ENCODE measurements at regions not wholly inside any gene's neighbourhood (a gene's known extent, or its start where the extent isn't known, plus 50 kb on each side); places are given as distances from the start of the nearest gene placed in this dataset.
"Not testable (repeated sequence)": the region's sequence is repeated elsewhere in the genome, so short reads cannot be mapped to it uniquely, and the experiment has no call there.

DNA sequence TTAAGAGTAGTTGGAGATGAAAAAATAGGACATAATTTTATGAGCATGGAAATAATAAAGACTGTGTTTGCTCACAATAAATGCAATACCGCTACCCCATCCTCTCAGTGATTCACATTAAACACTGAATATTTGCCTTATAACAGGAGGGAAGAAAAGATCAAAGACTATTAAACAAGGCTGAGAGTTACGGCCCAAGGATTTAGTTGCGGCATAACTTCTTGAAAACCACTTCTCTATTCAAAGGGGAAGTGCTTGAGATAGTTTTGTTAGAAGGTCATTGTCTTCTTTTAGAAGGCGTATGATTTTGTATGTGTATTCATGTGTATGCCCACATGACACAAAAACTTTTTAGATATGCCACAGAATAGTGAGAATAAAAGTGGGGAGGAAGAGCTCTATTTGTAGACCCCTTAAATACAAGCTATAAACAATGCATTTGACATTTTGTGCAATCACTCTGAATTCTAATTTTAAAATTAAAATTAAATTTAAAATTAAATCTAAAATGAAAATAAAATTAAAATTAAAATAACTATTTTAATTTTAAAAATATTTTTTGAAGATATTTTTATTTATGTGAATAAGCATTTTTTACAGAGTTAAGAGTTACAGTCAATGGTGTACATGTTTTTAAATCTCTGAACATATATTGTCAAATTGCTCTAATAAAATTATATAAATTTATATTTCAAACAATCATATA is 986.6 kb upstream of the ADAMTS5 start:
- 93 to 94% (median 94%) methylated on average over 4 of the region's 4 CpGs for WGBS, 3 donors
- intact Hi-C loops (cut with DNase I): no loop called here
- H3K4me3 ChIP-seq: no peak overlapping the region

GRCh38 chr21:27949093-27949492 is 982.2 kb upstream of the ADAMTS5 start:
- H3K36me3 ChIP-seq; H3K27me3 ChIP-seq; intact Hi-C loops (cut with DNase I); H3K27ac ChIP-seq; H3K9me3 ChIP-seq; H3K4me3 ChIP-seq; H3K4me1 ChIP-seq (ENCODE audit: insufficient read depth); DNase-seq: not testable (repeated sequence)
- WGBS, 3 donors: 84 to 92% (median 89%) methylated on average over 5 of the region's 5 CpGs

More for the DNA sequence above, 986.6 kb upstream of the ADAMTS5 start:
- H3K27ac ChIP-seq: no peak overlapping the region
- no peaks in the 10 kb centered on the region for H3K36me3 ChIP-seq
- H3K27me3 ChIP-seq: no peaks in the 10 kb centered on the region
- H3K9me3 ChIP-seq: no peaks in the 10 kb centered on the region
- no peak for DNase-seq
- TF ChIP-seq EP300 (IDR thresholded peaks at IDR 0.05) (no peak), CTCF (IDR thresholded peaks at IDR 0.05) (no peak), POLR2A (IDR thresholded peaks at IDR 0.05) (no peak)
- no peaks in the 10 kb centered on the region for H3K4me1 ChIP-seq (ENCODE audit: insufficient read depth)

GRCh38 chr21:27930108-27930767 is 963.4 kb upstream of the ADAMTS5 start:
- H3K4me3 ChIP-seq; H3K27me3 ChIP-seq; H3K36me3 ChIP-seq; H3K9me3 ChIP-seq; H3K27ac ChIP-seq; DNase-seq; intact Hi-C loops (cut with DNase I); H3K4me1 ChIP-seq (ENCODE audit: insufficient read depth): not testable (repeated sequence)
- 75 to 100% (median 86%) methylated on average over 1 of the region's 1 CpG for WGBS, 3 donors

DNA sequence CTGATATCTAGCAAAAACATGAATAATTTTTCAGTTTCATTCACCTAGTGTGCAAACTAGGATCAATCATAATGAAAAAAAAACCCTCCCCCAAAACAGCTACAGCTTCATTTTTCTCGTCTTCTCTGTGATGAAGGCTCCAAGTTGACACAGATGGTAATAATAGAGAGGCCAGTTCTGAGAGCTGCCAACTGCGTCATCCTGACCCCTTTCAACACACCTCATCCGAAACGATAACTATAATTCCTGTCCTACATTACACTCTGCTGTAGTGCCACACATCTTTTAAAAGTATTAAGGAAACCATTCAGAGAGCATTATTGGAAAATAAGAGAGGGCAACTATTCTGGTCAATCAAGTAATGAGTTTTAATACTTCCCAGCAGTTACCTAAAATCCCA is 962.3 kb upstream of the ADAMTS5 start:
- intact Hi-C loops (cut with DNase I); H3K4me1 ChIP-seq (ENCODE audit: insufficient read depth); H3K9me3 ChIP-seq; H3K27ac ChIP-seq; H3K4me3 ChIP-seq; DNase-seq; H3K27me3 ChIP-seq; H3K36me3 ChIP-seq: not testable (repeated sequence)
- WGBS, 3 donors: 52 to 76% (median 76%) methylated on average over 4 of the region's 4 CpGs

DNA sequence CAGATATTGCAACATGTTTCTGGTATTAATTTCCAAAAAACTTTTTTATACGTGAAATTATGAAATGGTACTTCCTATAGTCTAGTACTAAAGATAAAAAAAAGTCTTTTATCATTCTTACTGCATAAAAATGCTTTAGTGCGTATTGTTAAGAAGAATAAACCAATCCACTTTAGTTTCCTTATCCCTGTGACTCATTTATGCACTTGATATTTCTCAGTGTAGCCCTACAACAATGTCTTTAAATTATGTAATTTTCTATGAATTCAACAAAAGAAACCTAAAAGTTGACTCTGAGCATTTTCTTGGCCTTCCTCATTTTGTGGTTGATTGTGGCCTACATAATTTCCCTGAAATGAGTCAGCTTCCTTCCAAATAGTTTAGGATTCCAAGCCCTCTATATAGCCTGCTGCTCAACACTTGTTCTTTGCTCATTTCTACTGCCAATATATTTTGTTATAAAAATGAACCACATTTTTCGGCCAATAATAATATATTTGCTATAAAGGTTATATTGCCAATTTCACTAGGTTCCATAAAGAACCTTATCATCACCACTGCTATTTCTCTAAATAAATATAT is 961.7 kb upstream of the ADAMTS5 start:
- 68 to 83% (median 71%) methylated on average over 3 of the region's 3 CpGs for WGBS, 3 donors
- not testable (repeated sequence) for H3K36me3 ChIP-seq

GRCh38 chr21:27921421-27921820 is 954.5 kb upstream of the ADAMTS5 start:
- not testable (repeated sequence) for H3K27ac ChIP-seq; DNase-seq; H3K36me3 ChIP-seq; H3K27me3 ChIP-seq; H3K9me3 ChIP-seq; H3K4me1 ChIP-seq (ENCODE audit: insufficient read depth); H3K4me3 ChIP-seq
- WGBS, 3 donors: 45 to 85% (median 52%) methylated on average over 1 of the region's 1 CpG
- intact Hi-C loops (cut with DNase I): loop anchor here in 1 of 4 donors (5.0 kb wide), 1 partner anchor 456 kb away; no protein-coding TSS in a partner anchor

More for the DNA sequence above, 961.7 kb upstream of the ADAMTS5 start:
- H3K4me1 ChIP-seq (ENCODE audit: insufficient read depth); intact Hi-C loops (cut with DNase I); H3K27me3 ChIP-seq; DNase-seq; H3K9me3 ChIP-seq; H3K27ac ChIP-seq; H3K4me3 ChIP-seq: not testable (repeated sequence)

GRCh38 chr21:27917966-27918365 is 951.1 kb upstream of the ADAMTS5 start:
- not testable (repeated sequence) for H3K4me1 ChIP-seq (ENCODE audit: insufficient read depth); H3K4me3 ChIP-seq; DNase-seq

GRCh38 chr21:27916326-27916725 is 949.4 kb upstream of the ADAMTS5 start:
- H3K27ac ChIP-seq; H3K4me1 ChIP-seq (ENCODE audit: insufficient read depth); H3K4me3 ChIP-seq; H3K36me3 ChIP-seq; H3K9me3 ChIP-seq; DNase-seq; H3K27me3 ChIP-seq; intact Hi-C loops (cut with DNase I): not testable (repeated sequence)
- 89 to 96% (median 92%) methylated on average over 2 of the region's 2 CpGs for WGBS, 3 donors

More at GRCh38 chr21:27917966-27918365, 951.1 kb upstream of the ADAMTS5 start:
- intact Hi-C loops (cut with DNase I); H3K36me3 ChIP-seq; H3K27ac ChIP-seq; H3K9me3 ChIP-seq; H3K27me3 ChIP-seq: not testable (repeated sequence)

- H3K9me3 ChIP-seq; H3K4me1 ChIP-seq (ENCODE audit: insufficient read depth); H3K36me3 ChIP-seq; intact Hi-C loops (cut with DNase I); DNase-seq; H3K27ac ChIP-seq; H3K27me3 ChIP-seq; H3K4me3 ChIP-seq: not testable (repeated sequence)
- 89 to 92% (median 90%) methylated on average over 2 of the region's 2 CpGs for WGBS, 3 donors
Observed at GRCh38 chr21:27912133-27912532, 945.2 kb upstream of the ADAMTS5 start.

- H3K9me3 ChIP-seq; H3K27me3 ChIP-seq; H3K27ac ChIP-seq; DNase-seq; H3K4me3 ChIP-seq; H3K4me1 ChIP-seq (ENCODE audit: insufficient read depth); intact Hi-C loops (cut with DNase I); H3K36me3 ChIP-seq: not testable (repeated sequence)
Observed at GRCh38 chr21:27909487-27909886, 942.6 kb upstream of the ADAMTS5 start.

DNA sequence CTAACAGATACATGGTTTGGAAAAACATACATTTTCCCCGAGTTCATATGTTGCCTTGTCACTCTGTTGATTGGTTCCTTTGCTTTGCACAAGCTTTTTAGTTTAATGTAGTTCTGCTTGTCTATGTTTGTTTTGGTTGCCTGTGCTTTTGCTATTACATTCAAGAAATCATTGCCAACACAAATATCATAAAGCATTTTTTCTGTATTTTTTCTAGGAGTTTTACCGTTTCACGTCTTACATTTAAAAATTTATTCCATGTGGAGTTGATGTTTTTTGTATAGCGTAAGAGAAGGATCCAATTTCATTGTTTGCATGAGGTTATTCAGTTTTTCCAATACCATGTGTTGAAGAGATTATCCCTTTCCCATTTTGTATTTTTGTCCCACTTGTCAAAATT is 941.9 kb upstream of the ADAMTS5 start:
- DNase-seq; H3K36me3 ChIP-seq; H3K4me3 ChIP-seq; H3K27ac ChIP-seq; intact Hi-C loops (cut with DNase I); H3K4me1 ChIP-seq (ENCODE audit: insufficient read depth); H3K27me3 ChIP-seq; H3K9me3 ChIP-seq: not testable (repeated sequence)
- WGBS, 3 donors: 90 to 93% (median 90%) methylated on average over 4 of the region's 4 CpGs
